Hematopoietic multipotent progenitor cell treated with erythropoietin and hydrocortisone succinate and interleukin-3 and kit ligand, for 6 days (in vitro differentiated cells): ENCODE measurements at regions not wholly inside any gene's neighbourhood (a gene's known extent, or its start where the extent isn't known, plus 50 kb on each side); places are given as distances from the start of the nearest gene placed in this dataset.
"Not testable (repeated sequence)": the region's sequence is repeated elsewhere in the genome, so short reads cannot be mapped to it uniquely, and the experiment has no call there.

Source experiments
- DNase-seq: peaks from one replicate; pipeline ENCODE4 v3.0.0-alpha.2; 2015

DNA sequence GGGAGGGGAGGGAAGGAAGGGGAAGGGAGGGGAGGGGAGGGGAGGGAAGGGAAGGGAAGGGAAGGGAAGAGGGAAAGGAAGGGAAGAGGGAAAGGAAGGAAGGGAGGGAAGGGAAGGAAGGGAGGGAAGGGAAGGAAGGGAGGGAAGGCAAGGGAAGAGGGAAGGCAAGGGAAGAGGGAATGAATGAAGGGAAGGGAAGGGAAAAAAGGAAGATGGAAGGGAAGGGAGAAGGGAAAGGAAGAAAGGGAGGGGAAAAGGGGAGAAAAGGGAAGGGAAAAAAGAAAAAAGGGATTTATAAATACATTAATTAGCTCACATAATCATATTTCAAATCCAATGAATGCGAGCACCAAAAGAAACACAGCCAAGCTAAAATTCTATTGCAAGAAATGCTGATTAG lies 202.9 kb upstream of the LRRTM4 start:
- no peak for DNase-seq

DNA sequence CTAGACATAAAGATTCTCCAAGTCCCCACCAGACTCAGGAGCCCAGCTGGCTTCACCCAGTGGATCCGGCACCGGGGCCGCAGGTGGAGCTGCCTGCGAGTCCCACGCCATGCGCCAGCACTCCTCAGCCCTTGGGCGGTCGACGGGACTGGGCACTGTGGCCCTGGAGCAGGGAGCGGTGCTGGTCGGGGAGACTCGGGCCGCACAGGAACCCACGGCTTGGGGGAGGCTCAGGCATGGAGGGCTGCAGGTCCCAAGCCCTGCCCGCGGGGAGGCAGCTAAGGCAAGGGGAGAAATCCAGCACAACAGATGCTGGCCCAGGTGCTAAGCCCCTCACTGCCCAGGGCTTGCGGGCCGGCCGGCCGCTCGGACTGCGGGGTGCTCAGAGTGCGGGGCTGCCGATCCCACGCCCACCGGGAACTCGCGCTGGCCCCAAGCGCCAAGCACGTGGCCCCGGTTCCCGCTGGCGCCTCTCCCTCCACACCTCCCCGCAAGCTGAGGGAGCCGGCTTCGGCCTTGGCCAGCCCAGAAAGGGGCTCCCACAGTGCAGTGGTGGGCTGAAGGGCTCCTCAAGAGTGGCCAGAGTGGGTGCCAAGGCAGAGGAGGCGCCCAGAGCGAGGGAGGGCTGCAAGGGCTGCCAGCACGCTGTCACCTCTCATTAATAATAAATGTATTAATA lies 212.6 kb upstream of the LRRTM4 start:
- not testable (repeated sequence) for DNase-seq

GRCh38 chr2:77737236-77737635 lies 215.1 kb upstream of the LRRTM4 start:
- DNase-seq, result no peak

GRCh38 chr2:77746780-77747179 lies 224.6 kb upstream of the LRRTM4 start:
- no peak for DNase-seq

DNA sequence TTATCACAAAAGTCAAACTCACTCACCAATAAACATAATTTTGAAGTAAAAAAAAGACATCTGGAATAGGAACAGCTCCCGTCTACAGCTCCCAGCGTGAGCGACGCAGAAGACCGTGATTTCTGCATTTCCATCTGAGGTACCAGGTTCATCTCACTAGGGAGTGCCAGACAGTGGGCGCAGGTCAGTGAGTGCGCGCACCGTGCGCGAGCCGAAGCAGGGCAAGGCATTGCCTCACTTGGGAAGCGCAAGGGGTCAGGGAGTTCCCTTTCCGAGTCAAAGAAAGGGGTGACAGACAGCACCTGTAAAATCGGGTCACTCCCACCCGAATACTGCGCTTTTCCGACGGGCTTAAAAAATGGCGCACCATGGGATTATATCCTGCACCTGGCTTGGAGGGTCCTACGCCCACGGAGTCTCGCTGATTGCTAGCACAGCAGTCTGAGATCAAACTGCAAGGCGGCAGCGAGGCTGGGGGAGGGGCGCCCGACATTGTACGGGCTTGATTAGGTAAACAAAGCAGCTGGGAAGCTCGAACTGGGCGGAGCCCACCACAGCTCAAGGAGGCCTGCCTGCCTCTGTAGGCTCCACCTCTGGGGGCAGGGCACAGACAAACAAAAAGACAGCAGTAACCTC lies 231.7 kb upstream of the LRRTM4 start:
- not testable (repeated sequence) for DNase-seq

DNA sequence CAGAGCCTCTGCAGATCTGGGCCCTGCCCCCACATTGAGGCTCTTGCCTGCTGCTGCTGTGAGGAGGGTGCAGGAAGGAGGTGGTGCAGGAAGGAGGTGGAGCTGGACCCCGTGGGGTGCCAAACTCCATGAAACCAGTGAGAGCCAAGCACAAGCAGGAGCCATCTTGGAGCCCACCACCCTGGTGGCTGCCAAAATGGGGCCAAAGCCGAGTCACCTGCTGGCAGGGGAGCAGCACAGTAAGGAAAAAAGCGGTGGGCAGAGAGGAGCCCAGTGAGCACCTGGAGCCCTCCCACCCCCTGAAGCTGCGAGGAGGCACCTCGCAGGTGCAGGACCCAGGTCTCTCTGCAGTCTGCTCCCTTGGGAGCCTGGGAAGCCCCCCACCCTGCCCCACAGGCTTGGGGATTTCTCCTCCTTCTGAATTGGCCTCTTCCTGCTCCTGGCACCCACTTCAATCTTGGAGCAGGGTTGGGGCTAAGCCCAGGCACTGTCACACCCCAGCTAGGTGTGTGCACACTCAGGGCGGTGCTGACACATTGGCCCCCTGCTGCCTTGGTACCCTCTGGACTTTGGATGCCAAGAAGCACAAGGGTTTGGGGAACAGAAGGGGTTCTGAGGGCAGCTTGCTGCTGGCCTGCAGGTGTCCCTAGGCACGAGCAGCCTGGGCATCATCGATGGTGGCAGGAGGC lies 245.4 kb upstream of the LRRTM4 start:
- no peak for DNase-seq

DNA sequence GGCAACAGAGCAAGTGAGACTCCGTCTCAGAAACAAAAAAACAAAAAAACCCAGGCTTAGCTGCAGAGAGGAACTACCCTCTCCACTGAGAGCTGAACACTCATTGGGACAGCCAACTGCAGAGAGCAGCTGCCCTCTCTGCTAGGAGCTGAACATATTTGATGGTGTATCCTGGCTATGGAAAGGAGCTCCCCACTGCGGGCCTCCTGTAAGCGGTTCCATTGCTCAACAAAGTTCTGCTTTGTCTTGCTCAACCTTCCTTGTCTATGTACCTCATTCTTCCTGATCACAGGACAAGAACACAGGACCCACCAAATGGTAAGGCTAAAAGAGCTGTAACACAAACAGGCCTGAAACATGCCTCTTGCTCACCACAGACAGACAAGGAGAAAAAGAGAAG lies 246.3 kb upstream of the LRRTM4 start:
- no peak for DNase-seq

DNA sequence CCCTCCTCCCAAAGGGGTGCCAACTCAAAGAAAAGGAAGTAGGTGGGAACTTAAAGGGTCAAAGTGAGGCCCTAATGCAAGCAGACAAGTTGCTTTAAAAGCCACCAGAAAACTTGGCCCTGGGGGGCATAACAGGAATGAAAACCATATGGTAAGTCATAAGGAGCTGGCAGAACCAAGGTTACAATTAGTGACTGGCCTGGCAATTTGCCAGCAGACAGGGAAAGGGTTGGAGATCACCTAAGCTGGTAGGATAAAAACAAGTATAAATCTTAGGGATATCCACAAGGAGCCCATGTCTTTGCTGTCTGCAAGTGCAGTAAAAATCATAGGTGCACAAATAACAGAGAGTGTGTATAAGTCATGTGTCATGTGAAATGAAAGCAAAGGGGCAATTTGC lies 256.7 kb upstream of the LRRTM4 start:
- no peak for DNase-seq

DNA sequence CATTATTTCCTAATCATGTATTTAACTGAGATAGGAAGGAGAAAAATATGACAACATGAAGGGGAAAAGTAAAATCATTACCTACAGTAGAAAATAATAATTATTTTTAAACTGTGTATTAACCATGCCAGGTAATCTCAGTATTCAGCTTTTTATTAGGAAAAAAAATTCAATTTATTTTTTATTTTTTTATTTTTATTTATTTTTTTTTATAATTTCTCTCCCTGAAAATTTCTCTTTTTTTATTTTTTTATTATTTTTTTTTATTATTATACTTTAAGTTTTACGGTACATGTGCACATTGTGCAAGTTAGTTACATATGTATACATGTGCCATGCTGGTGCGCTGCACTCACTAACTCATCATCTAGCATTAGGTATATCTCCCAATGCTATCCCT lies 271.3 kb upstream of the LRRTM4 start:
- DNase-seq, result not testable (repeated sequence)

- DNase-seq, result no peak
Measured at GRCh38 chr2:77796397-77796796, 274.2 kb upstream of the LRRTM4 start.

DNA sequence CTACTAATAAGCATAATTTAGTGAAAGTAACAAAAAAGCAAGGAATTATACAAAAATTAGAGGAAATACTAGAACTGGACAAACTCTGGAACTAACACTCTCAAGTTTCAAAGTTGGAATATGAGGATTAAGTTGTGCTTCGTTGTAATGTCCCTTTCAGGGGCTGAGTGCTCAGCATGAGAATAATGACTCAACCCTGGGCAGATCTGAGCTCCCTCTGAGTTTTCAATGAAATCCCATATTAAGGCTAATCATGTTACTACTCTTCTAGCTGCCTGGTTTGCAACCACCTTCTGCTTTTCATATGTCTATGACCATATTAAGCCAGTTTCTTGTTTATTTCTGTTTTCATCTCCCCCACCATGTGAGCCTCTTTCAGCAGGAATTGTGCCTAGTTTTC lies 274.9 kb upstream of the LRRTM4 start:
- DNase-seq, result no peak

GRCh38 chr2:77800410-77800809 lies 278.2 kb upstream of the LRRTM4 start:
- no peak for DNase-seq

DNA sequence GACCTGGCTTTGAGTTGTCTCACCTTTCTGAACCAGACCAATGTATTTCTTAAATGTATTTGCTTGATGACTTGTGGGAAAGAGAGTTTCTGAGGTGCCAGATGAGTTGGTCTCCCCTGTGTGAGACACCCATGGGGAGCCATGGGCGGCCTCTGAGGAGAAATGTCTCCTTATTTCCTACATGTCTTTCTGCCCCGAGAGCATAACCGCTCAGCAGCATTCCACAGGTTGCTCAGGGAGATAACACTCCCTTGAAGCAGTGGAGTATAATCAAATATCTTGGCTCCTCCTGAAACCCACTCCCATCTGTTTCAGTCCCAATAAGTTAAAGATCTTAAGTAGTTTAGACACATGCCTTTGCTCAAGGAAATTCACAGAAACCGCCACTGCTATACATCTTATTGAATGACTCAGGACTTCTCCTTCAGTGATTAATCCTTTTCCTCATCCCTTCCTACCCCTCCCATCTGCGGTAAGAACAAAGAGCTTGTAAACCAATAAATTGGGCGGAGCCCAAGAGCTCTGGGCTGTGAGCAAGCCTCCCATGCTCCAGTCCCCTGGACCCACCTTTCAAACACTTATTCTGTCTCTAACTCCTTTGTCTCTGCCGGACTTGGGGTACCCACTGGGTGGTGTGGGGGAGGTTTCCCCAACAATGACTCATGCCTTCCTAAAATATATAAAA lies 285.5 kb upstream of the LRRTM4 start:
- DNase-seq, result no peak

DNA sequence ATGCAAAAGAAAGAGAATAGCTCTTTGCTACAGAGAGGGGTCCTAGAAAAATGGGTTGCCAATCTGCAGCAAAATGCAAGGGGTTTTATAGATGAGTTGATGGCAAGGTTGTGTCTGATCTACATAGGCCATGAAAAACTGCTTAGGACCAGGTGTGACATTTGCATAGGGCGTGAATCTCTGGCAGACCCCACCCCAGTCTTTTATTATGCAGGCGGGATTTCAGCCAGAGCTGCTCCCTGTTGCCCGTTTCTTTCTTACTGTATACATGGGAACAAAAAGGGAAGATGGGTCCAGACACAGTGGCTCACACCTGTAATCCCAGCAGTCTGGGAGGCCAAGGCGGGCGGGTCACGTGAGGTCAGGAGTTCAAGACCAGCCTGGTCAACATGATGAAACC lies 286.4 kb upstream of the LRRTM4 start:
- no peak for DNase-seq

GRCh38 chr2:77813599-77813998 lies 291.4 kb upstream of the LRRTM4 start:
- DNase-seq, result no peak

GRCh38 chr2:77816618-77817017 lies 294.4 kb upstream of the LRRTM4 start:
- no peak for DNase-seq

DNA sequence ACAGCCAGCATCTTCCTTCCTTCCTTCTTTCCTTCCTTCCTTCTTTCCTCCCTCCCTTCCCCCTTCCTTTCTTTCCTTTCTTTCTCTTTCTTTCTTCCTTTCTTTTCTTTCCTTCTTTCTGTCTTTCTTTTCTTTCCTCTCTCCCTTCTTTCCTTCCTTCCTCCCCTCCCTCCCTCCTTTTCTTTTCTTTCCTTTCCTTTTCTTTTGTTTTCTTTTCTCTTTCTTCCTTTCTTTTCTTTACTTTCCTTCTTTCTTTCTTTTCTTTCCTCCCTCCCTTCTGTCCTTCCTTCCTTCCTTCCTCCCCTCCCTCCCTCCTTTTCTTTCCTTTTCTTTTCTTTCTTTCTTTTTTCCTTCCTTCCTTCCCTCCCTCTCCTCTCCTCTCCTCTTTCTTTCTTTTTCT lies 296.0 kb upstream of the LRRTM4 start:
- no peak for DNase-seq

DNA sequence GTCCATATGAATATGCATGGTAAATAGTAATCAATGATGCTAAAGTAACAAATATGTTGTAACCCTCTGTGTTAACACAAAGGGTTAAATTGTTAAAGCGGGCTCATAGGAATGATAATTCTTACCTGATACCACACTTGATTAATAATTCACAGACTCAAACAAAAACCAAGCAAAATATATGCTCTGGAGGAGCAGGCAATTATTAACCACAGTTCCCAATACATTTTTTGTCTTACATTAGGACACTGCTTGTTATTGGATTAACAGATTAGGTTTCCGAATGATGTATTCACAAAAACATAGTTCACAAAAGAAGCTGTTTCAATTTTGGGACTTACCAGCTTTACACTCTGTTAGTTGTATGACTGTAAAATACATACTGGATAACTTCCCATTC lies 300.9 kb upstream of the LRRTM4 start:
- no peak for DNase-seq

GRCh38 chr2:77831060-77831459 lies 308.9 kb upstream of the LRRTM4 start:
- no peak for DNase-seq

GRCh38 chr2:77831471-77831870 lies 309.3 kb upstream of the LRRTM4 start:
- no peak for DNase-seq

DNA sequence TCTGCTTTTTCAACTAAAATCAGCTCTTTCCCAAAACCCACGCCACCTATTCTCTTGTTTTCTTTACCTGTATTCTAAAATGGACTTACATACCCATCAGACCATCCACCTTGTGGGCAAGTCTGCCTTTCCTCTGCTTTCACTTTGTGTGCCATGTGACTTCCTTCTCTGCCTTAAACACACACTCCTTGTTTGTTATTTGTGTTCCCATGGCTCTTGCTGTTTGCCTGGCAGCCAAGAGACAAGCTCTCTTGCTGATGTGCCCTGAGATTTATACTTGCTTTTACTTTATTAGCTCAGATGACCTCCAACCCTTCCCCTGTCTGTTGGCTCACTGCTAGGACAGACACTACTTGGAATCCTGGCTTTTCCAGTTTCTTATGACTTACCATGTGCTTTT lies 309.7 kb upstream of the LRRTM4 start:
- no peak for DNase-seq

DNA sequence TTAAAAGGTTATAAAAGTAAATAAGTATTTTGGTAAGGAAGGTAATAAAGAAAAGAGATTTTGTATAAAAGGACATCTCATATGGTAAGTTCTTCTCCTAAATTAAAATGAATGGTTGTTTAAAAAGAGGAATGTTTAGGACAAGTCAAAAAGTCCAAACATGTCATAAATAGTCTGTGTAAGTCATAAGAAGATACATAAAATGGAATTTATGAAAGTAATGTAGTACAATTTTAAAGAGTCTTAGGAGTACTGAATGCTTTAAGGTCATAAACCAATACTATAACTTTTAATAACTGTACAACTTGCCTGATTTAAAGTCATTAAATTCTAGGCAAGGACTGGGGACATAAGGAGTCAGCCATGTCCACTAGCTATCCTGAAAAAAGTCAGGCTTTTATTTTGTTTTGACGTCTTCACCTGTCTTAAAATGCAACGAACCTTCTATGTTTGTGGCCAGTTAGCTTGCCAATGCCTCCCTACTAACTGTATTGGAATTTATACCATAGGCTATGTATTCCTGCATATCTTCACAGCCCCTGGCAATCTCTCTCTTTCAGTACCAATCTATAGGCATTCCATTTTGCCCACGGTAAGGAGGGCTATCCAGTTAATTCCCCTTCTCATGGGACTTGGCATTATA lies 312.3 kb upstream of the LRRTM4 start:
- DNase-seq, result peak; percentile 3

- no peak for DNase-seq
Measured at GRCh38 chr2:77838441-77838840, 316.3 kb upstream of the LRRTM4 start.
